Right forelimb (tissue), 1 donor: ENCODE measurements at regions not wholly inside any gene's neighbourhood (a gene's known extent, or its start where the extent isn't known, plus 50 kb on each side); places are given as distances from the start of the nearest gene placed in this dataset.

Experiments used
- DNase-seq: peaks from one replicate; pipeline ENCODE4 v3.0.0-alpha.2; 2018

DNA sequence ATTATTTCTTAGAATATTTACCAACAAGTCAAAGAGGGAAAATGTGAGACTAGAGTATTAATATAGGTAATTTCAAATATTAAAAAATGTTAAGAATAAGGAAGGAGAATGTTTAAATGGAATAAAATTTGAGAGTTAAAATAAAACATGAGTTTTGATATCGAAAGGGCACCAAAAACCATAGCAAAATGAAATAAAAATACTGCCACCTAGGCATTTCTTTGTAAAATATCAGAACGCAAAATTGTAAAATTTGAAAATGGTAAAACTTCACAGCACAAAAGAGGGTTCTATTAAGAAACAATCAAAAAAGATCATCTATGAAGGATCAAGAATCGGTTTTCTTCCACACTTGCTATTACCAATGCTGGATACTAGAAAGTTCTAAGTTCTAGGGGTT, 418.3 kb downstream of the TAF11L14 start:
- no peak for DNase-seq

DNA sequence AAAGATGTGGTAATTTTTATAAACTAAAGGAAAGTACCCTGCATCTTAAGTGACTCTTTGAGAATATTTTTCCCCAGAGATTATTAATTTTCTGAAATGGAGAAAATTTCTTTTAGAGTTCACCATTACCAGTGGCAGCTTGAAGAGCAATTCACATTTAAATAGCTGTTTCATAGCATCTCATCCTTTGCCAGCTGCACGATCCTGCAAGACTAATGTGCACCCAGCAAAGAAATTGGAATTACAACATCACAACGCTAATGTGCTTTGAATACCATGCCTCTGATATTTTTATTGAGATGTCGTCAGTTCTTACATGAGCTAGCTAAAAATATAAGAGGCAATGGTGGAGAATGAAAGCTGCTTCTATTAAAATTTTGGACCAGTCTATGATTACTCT, 423.5 kb downstream of the TAF11L14 start:
- DNase-seq: no peak

DNA sequence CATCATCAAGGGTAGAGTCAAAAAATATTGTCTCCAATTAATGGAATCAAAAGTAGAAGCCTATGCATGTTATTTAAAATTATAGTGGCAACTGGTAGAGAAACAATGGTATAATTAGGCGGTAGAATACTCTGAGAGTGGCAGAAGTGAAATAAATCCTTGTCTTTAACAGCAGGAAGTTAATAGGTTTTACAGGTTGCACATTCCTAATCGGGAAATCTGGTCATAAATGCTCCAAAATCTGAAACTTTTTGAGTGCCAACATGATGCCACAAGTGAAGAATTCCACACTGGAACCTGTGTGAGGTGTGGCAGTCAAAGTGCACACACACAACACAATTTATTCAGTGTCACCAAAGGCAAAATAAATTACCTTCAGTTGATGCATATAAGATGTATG, 433.4 kb downstream of the TAF11L14 start:
- DNase-seq: no peak

DNA sequence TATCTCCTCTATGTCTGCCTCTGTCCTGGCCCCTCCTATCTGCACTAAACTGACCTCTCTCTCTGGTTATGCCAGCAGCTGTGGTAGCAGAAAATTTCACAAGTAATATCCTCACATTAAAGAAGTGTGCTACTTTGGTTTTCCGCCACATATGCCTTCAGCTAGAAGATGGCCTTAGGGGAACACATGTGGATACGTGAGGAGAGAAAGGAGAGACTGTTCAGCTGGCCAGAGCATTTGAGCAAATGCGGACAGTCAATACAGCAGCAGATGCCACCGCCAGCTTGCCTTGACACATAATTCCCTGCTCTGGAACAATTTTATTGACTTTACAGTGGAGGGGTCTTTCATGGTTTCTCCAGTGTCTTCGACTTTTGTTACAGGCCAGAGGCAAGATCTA, 434.6 kb downstream of the TAF11L14 start:
- DNase-seq: no peak

DNA sequence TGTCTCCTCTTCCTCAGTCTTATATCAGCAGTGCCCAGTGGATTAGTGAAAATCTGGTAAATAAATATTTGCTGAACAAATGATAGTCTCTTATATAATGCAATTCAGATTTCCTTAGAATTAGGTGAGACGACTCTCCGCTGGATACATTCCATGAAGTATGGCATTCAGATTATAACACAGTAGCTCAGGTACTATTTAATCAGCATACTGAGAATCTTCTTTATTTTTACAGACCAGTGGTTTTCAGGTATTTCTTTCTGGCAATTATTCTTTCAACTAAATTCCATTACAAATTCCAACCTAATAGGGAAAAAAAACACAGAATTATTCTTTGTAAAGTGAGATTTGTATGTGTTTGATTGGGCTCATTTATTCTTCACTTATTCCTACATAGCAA, 435.5 kb downstream of the TAF11L14 start:
- DNase-seq: no peak

DNA sequence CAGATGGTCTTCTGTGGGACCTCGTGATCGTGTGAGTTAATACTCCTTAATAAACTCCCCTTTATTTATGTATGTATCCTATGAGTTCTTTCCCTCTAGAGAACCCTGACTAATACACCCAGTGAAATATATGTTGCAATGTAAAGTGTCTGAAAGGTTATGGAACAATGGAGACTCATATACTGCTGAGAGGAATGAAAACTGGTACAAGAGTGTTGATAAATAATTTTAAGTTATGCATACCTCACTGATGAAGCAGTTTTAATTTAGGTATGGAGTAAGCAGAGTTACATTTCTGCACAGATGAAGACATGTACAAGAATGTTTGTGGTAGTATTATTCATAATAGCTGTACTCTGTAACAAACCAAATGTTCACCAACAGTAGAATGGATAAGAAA, 438.3 kb downstream of the TAF11L14 start:
- DNase-seq: no peak

DNA sequence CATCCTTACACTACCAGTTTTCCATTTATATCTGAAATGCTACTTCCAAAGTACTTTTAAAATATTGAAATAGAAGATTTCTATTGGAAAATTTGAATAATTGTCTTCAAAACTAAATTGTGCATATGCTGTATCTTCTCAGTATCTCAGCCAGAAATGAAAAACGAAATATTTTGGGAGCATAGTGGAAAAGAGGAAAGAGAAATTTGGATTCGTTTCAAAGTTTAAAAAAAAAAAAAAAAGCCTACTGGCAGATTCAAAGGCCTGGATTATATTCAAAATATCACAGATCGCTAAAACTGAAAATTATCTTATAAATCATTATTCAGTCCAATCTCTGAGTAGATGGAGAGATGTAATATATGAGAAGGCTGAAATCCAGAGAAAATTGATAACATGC, 440.7 kb downstream of the TAF11L14 start:
- no peak for DNase-seq

DNA sequence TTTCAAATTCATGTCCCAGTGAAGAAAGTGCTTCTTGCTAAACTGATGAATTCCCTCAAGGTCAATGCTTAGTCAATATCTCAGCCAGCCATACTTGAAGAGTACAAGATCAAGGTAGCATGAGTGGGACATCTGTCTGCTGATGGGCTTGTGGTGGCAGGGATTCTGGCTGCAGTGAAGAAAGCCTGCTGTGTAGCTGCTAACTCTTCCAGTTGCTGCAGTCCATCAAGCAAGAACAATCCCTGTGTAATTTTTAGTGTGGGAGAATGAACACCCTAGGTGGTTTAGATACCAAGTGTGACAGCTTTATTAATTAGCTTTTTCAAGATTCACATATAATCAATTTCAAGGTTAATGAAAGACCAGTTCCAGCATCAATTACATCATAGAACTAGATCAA, 443.9 kb downstream of the TAF11L14 start:
- no peak for DNase-seq

DNA sequence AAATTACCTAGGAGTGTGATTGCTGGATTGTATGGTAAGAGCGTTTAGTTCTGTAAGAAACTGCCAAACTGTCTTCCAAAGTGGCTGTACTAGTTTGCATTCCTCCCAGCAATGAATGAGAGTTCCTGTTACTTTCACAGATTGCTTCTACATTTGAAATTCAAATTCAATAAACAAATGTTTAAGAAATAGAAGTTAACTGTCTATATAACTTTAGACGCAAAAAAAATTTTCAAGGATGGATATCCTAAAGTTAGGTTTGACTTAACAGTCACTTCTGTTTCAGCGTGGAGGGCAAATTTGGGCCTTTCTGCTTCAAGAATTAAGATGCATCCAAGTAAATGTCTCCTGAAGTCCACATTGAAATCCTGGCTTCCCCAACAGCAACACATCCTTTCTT, 445.6 kb downstream of the TAF11L14 start:
- no peak for DNase-seq

DNA sequence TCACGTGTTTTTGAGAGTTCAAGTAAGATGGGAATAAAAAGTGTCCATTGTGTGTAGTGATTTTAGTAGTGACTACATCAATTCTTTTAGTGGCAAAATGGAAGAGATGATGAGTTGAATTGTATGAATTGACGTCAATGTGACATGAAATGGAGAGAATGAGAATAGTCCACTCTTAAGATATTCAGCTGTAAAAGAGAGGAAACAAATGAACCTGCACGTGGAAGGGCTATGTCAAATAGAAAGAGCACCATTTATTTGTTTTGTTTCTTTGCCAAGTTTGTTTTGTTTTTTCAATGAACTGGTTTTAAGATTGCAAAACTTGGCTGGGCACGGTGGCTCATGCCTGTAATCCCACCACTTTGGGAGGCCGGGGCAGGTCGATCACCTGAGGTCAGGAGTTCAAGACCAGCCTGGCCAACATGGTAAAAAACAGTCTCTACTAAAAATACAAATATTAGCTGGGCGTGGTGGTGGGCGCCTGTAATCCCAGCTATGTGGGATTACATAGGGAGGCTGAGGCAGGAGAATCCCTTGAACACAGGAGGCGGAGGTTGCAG, 453.8 kb downstream of the TAF11L14 start:
- no peak for DNase-seq

DNA sequence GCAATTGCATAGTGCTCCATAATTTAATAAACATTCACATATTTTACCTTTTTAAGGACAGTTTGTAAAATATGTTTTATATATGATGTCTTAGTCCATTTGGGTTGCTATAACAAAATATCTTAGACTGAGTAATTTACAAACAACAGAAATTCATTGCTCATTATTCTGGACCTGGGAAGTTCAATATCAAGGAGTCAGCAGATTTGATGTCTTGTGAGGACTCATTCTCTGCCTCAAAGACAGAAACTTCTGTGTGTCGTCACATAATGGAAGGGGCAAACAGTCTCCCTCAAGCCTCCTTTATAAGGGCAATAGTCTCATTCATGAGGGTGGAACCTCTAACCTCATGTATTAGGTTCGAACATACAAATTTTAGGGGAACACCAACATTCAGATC, 455.9 kb downstream of the TAF11L14 start:
- no peak for DNase-seq

DNA sequence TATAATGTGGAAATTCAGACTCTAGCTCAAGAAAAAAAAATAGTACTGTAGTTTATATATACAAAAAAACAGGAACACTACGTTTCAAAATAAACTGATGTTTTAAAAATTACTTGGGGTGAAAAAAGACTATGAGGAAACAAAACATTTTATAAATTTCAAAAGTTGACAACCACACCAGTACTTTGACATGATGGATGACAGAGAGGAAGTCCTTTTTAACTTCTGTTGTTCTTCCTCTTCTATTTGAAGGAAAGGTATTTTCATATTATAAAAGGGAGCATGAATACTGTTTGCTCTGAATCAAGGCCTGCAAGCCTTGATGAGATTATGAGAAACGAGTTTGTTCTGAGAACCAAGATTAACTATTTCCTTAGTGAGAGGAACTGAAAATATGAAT, 456.9 kb downstream of the TAF11L14 start:
- no peak for DNase-seq

DNA sequence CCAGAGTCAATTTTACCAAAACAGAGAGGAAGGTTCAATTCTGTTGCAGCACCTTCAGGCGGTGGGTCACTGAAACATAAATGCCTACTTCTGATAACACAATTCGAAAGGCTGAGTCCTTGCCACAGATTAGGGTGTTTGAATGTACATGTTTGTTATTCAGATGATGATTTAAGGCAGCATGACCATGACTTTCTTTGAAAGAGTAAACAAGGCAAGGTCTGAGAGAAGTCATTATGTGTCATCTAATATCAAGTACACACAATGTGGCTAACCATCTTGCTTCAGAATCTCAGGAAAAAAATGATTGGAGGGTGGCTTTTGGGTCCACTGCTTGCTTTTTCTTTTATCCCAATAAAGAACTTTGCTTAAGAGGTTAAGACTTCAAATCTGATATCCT, 457.5 kb downstream of the TAF11L14 start:
- no peak for DNase-seq

DNA sequence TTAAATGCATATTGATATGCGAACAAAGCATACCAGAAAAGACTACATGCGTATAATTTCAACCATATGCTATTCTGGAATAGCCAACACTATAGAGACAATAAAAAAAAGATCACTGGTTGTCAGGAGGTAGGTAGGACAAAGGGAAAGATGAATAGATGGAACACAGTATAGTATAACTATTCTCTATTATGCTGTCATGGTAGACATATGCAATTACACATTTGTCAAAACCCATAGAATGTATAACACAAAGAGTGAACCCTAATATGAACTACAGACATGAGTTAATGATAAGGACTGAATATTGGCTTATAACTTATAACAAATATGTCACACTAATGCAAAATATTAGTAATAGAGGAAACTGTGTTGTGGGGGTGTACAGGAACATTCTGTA, 460.8 kb downstream of the TAF11L14 start:
- no peak for DNase-seq

DNA sequence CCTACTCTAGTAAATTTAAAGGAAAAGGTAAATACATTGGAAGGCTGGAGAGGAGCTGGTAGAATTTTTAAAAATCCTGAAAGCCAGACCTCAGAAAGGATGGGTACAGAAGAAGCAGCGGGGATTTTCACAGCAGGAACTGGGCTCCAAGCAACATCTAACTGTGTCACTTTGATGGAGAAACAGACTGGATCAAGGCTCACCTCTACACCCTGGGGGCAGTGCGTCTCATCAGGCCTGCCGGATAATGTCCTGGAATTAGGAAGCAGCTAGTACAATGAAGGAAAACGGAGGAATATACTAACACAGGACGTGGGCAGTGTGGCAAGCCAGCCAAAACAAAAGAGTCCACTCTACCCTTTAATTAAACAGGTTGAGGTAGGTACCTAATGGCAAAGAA, 463.6 kb downstream of the TAF11L14 start:
- DNase-seq: no peak

DNA sequence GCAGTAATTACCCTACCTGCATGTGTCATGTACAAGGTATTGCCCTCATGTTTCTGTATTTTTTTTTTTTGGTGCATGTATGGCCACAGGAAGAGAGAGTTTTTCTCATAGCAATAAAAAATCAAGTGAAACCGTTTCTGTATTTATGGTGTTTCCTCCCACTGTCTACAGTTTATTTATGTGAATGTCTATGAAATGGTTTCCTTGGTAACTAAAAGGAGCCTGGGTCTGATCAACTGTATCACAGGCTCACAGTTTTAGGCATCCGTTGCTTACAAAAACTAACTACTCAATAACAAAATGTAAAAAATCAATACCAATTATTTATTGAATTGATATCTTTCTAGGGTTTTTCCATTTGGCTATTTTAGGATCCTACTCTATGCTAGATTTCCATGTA, 464.4 kb downstream of the TAF11L14 start:
- no peak for DNase-seq

DNA sequence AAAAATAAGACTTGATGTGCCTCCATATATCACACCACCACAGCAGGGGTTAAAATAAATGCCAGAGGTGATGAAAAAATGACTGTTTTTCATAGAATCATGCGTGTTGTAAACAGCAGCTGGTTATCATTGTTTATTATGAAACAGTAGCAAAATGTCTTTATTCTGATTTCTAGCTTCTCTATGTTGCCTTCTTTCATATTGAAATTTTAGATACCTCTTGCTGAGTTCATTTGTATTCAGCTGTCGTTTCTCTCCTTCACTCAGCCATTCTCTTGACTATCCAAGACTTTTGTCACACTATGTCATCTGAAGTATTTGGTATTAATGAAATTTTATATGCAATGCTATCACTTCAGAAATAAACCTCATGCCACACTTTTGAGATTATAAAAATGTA, 465.0 kb downstream of the TAF11L14 start:
- no peak for DNase-seq

DNA sequence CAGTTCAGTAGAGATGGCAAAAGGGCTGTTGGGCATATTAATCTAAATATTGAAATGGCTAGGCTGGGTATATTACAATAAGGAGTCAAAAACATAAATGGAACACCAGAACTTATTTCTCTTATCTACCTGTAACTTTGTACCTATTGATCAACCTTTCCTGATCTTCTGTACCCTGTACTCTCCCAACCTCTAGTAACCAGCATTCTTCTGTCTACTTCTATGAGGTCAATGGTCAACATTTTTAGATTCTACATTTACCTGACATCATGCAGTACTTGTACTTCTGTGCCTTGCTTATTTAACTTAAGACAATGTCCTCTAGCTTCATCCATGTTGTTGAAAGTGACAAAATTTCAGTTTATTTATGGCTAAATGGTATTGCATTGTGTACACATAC, 467.3 kb downstream of the TAF11L14 start:
- no peak for DNase-seq

DNA sequence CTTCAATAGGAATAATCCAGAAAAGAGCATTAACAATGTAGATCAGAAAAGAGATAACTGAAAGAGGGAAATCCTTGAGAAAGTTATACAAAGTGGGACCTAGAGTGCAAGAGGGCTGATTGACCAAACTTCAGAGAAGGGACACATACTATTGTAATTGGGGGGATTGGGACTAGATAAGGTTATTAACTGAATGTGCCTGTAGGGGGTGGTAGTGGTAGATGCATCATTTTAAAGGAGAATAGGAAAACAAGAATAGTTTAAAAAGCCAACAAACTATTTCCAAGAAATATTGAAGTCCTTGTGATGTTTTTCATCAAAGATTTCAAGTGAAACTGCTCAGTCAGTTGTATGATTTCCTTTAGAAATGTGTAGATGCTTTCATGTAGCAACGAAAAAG, 468.5 kb downstream of the TAF11L14 start:
- no peak for DNase-seq

DNA sequence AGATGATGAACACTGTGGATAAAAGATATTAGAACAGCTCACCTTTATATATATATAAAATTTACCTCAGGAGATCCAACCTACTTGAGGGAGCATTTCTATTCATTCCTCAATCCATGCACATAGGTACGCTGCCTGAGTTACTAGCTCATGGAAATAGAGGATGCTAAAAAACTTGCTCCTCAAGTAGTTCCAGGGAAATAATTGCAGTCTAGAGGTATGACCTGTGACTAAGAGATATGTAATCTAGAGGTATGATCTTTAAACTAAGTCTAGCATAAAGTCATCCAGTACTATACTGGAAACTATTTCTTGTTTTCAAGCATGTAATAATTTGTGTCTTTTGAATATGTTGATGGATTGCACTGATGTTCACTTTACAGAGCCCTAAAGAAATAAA, 471.2 kb downstream of the TAF11L14 start:
- DNase-seq: no peak

DNA sequence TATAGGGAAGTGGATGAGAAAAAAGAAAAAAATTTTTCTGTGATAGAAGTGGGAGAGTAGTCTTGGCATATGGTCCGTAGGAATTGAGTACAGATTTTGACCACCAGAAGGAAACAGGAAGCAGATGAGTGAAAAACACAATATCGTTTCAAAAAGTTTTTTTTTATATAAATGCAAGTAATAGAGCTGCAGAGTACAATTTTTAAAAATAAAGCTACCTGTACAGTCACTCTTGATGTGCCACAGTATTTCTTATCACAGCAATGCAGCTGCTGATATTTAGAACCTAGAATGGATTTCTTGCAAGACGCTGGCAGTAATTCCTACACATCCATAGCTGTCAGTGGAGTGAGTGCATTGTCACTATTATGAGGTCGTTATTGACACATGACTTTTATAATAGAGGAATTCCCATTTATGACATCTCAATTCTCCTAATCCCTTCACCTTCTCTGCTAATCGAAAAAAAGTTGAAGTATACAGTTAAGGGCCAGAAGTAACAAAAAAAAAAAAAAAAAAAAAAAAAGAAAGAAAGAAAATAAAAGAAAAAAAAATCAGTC, 477.7 kb downstream of the TAF11L14 start:
- no peak for DNase-seq

DNA sequence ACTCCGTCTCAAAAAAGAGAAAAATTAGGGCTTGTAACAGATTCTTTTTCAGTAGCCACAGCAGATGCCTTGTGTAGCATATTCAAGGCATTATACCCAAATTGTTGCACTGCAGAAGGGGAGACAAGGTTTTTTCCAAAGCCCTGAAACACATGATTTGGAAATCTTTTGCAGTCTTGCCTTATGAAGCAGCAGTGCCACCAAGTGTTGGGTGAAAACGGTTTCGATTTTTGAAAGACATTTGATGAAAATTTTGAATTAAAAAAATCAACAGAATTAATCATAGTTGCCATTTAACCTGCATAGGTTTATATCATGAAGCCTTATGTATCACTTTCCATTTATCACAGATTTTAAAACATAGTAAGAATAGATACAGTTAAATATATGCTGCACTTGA, 479.5 kb downstream of the TAF11L14 start:
- DNase-seq: no peak

DNA sequence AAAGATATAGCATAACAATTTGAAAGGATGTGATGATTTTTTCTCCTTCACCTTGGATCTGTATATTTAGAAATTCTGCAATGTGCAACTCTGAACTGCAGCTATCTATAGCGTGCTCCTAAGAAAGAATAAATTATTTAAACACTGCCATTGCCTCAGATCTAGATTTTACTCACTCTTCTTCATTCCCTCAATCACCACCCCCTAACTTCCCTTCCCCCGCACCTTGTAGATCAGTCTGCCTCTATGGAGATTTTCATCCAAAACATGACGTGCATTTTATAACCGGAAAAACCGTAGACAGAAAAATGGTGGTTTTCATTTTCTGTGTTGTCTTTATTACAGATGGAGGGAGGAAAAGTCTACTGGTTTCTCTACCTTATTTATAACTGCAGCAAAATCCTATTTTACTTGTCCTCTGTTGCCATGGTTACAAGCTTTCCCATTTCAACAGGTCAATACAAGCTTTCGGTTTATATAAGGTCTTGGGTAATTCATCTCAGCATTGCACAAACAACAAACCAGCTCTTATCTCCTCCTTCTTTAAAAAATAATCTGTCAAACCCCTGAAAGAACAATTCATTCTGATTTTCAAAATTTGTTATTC, 480.0 kb downstream of the TAF11L14 start:
- no peak for DNase-seq

DNA sequence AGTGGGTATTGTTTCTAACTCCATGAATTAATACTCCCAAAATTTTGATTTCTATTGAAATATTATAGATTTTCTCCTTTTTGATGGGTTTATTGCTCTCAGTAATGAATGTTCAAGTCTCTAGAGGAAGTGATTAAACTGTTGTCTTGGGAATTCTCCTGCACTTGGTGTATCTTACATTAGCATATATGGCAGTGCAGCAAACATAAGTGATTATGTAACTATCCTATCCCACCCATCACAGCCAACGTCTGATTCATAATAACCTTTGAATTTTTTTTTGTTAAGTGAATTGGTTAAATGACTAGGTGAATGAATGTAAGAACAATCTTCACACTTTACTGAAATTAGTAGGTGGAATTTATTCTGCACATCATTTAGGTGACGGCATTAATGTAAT, 483.7 kb downstream of the TAF11L14 start:
- DNase-seq: no peak

DNA sequence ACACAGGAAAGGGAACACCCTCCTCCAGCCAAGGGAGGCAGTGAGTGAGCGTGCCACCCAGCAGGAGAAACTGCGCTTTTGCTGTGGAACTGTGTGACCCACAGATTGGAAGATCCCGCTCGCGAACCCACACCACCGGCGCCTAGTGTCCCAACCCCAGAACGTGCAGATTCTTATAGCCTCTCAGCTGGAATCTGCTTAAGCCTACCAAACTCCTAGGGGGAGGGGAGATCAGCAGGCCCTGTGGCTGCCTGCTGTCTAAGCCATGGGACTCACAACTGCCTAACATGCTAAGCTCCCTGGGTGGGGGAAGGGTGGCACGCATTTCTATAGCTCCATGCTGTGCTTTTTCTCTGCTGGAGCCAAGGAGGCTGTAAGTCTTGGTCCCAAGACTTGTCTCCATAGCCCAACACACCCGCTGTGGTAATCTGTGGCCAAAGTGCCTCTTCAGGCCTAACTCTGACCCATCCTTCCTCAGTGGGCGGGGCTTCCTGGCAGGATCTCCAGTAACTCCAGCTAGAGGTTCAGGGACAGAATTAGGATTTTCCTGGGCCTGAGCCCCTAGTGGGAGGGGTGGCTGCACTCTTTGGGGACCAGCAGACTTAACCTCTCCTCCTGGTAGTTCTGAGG, 485.0 kb downstream of the TAF11L14 start:
- no peak for DNase-seq
